Neural cell (in vitro differentiated cells): ENCODE measurements at regions not wholly inside any gene's neighbourhood (a gene's known extent, or its start where the extent isn't known, plus 50 kb on each side); places are given as distances from the start of the nearest gene placed in this dataset.

Experiments used
- CTCF ChIP-seq: fragments of 450-650 bp; IDR thresholded peaks from 2 replicates; pipeline ENCODE4 v1.5.1; 2014; ENCODE audit warnings: antibody characterized with exemption, mild to moderate bottlenecking, moderate library complexity; ENCODE audit not compliant: poor library complexity, severe bottlenecking
- EP300 ChIP-seq: fragments of 450-650 bp; conservative IDR thresholded peaks from 2 replicates; pipeline ENCODE4 v1.6.1; 2014; ENCODE audit warnings: antibody characterized with exemption, mild to moderate bottlenecking, moderate library complexity; ENCODE audit not compliant: poor library complexity, severe bottlenecking
- EZH2 ChIP-seq: fragments of 200-600, 300-800 bp; shearing (Covaris generic), sonication (generic); IDR thresholded peaks from 2 replicates; pipeline ENCODE4 v1.6.1; 2014; ENCODE audit warnings: antibody characterized with exemption, low read length, borderline replicate concordance, mild to moderate bottlenecking; ENCODE audit not compliant: insufficient read depth, poor library complexity, severe bottlenecking
- MXI1 ChIP-seq: fragments of 450-650 bp; conservative IDR thresholded peaks from 2 replicates; pipeline ENCODE4 v1.6.1; 2014; ENCODE audit warnings: antibody characterized with exemption, mild to moderate bottlenecking; ENCODE audit not compliant: poor library complexity, severe bottlenecking
- POLR2AphosphoS5 ChIP-seq: IDR thresholded peaks from 2 replicates; pipeline ENCODE4 v1.6.1; 2012
- RAD21 ChIP-seq: fragments of 450-650 bp; conservative IDR thresholded peaks from 2 replicates; pipeline ENCODE4 v1.6.1; 2014; ENCODE audit warnings: antibody characterized with exemption, mild to moderate bottlenecking, moderate library complexity
- REST ChIP-seq: IDR thresholded peaks from 2 replicates; pipeline ENCODE4 v1.6.1; 2012; ENCODE audit warnings: borderline replicate concordance
- SMC3 ChIP-seq: fragments of 450-650 bp; conservative IDR thresholded peaks from 2 replicates; pipeline ENCODE4 v1.6.1; 2014; ENCODE audit warnings: antibody characterized with exemption, mild to moderate bottlenecking, moderate library complexity; ENCODE audit not compliant: poor library complexity

DNA sequence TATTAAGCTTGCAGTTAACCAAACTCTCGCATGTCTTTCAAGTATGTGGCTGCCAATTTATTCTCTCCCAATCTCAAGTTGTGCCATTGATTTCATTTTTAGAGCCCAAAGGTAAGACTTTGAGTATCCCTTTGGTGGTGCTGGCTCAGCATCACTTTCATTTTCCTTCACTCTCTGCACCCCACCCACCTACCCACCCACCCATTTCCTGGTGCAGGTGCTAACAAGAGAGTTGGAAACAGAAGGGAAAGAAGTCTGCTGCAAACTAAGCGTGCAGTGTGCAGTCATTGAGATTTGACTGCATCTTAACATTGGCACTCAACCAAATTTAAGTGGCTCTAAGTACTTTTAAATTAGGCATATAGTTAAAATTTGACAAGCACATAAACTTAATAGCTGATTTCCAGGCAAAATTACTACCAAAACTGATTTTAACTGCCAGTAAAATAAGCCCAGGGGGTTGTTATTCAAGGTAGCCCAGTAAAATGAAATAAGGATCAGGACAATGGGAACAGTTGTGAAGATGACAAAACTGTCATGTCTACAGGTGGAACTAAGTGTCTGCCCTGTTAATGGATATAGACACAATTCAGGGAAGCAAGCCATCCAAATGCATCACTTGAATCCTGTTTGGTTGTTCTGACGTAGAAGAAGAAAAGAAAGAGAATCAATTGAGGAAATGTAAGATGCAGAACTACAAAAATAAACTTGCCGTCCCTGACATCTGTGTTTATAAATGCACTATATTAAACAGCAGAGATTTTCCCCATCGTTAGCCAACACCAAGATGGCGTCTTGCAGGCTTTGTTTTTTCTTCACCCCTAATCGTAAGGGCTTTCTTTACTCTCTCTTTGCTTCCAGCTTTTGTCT lies 184.2 kb downstream of the KDR start:
- TF ChIP-seq CTCF (no peak), REST (no peak), MXI1 (no peak), EZH2 (no peak), EP300 (no peak), POLR2AphosphoS5 (no peak), SMC3 (no peak), RAD21 (no peak)
